ENCODE measurements at regions not wholly inside any gene's neighbourhood (a gene's known extent, or its start where the extent isn't known, plus 50 kb on each side); places are given as distances from the start of the nearest gene placed in this dataset.

- H3K4me2 ChIP-seq (ENCODE audit: control insufficient read depth, extremely low read depth, insufficient read depth, low read depth, low read length): no peak overlapping the region
- no peak for TF ChIP-seq CTCF (optimal IDR thresholded peaks at IDR 0.05 in 1 of 3, IDR thresholded peaks at IDR 0.05 in 1 of 3, conservative IDR thresholded peaks at IDR 0.05 in 1 of 3; ENCODE audit: extremely low read depth in 1 of 3, insufficient read depth in 2 of 3, low read length in 3 of 3)
- TF ChIP-seq EZH2 (IDR thresholded peaks at IDR 0.05; ENCODE audit: low read length): no peak
- H2AFZ ChIP-seq (ENCODE audit: control insufficient read depth, low read length): no peak overlapping the region
- dilution Hi-C loops (cut with MboI; ENCODE audit: extremely low pct_ligation_motif_present, low sequenced_read_pairs): no loop called here
- no peaks in the 10 kb centered on the region for H3K27me3 ChIP-seq (ENCODE audit: control insufficient read depth, extremely low read depth, insufficient read depth, low read length)
- no peak overlapping the region for H3K9ac ChIP-seq (ENCODE audit: control insufficient read depth, extremely low read depth, insufficient read depth, low read length)
- DNase-seq (ENCODE audit: low read depth, low spot score): no peak
- no peaks in the 10 kb centered on the region for H3K9me1 ChIP-seq (ENCODE audit: control insufficient read depth, extremely low read depth, insufficient read depth, low read length)
- no peaks in the 10 kb centered on the region for H3K79me2 ChIP-seq (ENCODE audit: control insufficient read depth, insufficient read depth, low read length)
- no peak for FAIRE-seq
- H4K20me1 ChIP-seq (ENCODE audit: control insufficient read depth, extremely low read depth, insufficient read depth, low read length): no peaks in the 10 kb centered on the region
- no peak overlapping the region for H3K4me3 ChIP-seq (ENCODE audit: control insufficient read depth in 2 of 3, extremely low read depth in 1 of 3, insufficient read depth in 2 of 3, low read depth in 1 of 3, low read length in 3 of 3)
- no peaks in the 10 kb centered on the region for H3K36me3 ChIP-seq (ENCODE audit: control insufficient read depth in 2 of 2, extremely low read depth in 1 of 2, insufficient read depth in 2 of 2, low read length in 2 of 2)
- H3K4me1 ChIP-seq (ENCODE audit: control insufficient read depth, extremely low read depth, insufficient read depth, low read length): no peaks in the 10 kb centered on the region
- H3K9me3 ChIP-seq (ENCODE audit: control insufficient read depth, low read depth, low read length): no peaks in the 10 kb centered on the region
- no peak overlapping the region for H3K27ac ChIP-seq (ENCODE audit: control insufficient read depth, insufficient read depth, low read length)
These were observed 322.7 kb downstream of the SUCLA2 start for GRCh38 chr13:47678201-47678968.

GRCh38 chr13:47675871-47676270 lies 325.2 kb downstream of the SUCLA2 start:
- Histone ChIP-seq H3K4me2 (ENCODE audit: control insufficient read depth, extremely low read depth, insufficient read depth, low read depth, low read length) (no peak overlapping the region), H3K36me3 (ENCODE audit: control insufficient read depth in 2 of 2, extremely low read depth in 1 of 2, insufficient read depth in 2 of 2, low read length in 2 of 2) (no peaks in the 10 kb centered on the region), H3K4me1 (ENCODE audit: control insufficient read depth, extremely low read depth, insufficient read depth, low read length) (no peaks in the 10 kb centered on the region), H3K79me2 (ENCODE audit: control insufficient read depth, insufficient read depth, low read length) (no peaks in the 10 kb centered on the region), H4K20me1 (ENCODE audit: control insufficient read depth, extremely low read depth, insufficient read depth, low read length) (no peaks in the 10 kb centered on the region), H3K27me3 (ENCODE audit: control insufficient read depth, extremely low read depth, insufficient read depth, low read length) (no peaks in the 10 kb centered on the region), H3K4me3 (ENCODE audit: control insufficient read depth in 2 of 3, extremely low read depth in 1 of 3, insufficient read depth in 2 of 3, low read depth in 1 of 3, low read length in 3 of 3) (no peak overlapping the region), H3K9me1 (ENCODE audit: control insufficient read depth, extremely low read depth, insufficient read depth, low read length) (no peaks in the 10 kb centered on the region), H2AFZ (ENCODE audit: control insufficient read depth, low read length) (no peak overlapping the region), H3K9me3 (ENCODE audit: control insufficient read depth, low read depth, low read length) (no peaks in the 10 kb centered on the region), H3K9ac (ENCODE audit: control insufficient read depth, extremely low read depth, insufficient read depth, low read length) (no peak overlapping the region), H3K27ac (ENCODE audit: control insufficient read depth, insufficient read depth, low read length) (no peak overlapping the region)
- FAIRE-seq: no peak
- TF ChIP-seq EZH2 (IDR thresholded peaks at IDR 0.05; ENCODE audit: low read length): no peak
- TF ChIP-seq CTCF (optimal IDR thresholded peaks at IDR 0.05 in 1 of 3, IDR thresholded peaks at IDR 0.05 in 1 of 3, conservative IDR thresholded peaks at IDR 0.05 in 1 of 3; ENCODE audit: extremely low read depth in 1 of 3, insufficient read depth in 2 of 3, low read length in 3 of 3): no peak
- DNase-seq (ENCODE audit: low read depth, low spot score): no peak
- dilution Hi-C loops (cut with MboI; ENCODE audit: extremely low pct_ligation_motif_present, low sequenced_read_pairs): no loop called here
